ENCODE measurements at regions not wholly inside any gene's neighbourhood (a gene's known extent, or its start where the extent isn't known, plus 50 kb on each side); places are given as distances from the start of the nearest gene placed in this dataset.

DNA sequence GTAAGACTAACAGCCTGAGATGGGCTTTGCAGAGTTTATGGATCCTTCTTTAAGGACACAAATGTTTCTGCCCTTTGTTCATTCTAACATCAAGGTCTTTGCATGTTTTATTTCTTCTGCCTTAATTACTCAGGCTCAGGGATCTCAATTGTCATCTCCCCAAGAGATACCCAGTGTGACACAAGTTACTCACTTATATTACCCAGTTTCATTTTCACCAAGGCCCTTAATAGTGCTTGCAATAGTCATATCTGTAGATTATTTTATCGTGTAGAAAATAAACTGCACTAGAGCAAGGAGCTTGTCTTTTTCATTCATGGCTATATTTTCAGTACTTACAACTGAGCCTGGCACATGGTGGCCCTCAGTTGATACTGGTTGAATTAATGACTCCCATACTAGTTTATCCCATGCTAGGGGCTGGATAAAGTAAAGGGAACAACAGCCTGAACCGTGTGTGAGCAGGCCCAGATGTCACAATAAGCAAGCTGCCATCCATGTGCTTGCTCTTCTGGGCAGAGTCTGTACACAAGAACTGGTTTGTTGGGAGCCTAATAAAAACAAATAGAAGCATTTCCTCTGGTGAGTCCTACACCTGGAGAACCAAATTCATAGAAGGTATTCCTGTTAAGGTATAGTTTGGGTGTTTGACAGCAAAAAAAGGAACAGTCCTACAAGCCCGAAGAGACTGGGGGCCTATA lies 112.5 kb upstream of the CD180 start:
- no peak for TF ChIP-seq EZH2phosphoT487 (IDR thresholded peaks at IDR 0.05; ENCODE audit: borderline replicate concordance, low read length)
- TF ChIP-seq, protein P1, sequence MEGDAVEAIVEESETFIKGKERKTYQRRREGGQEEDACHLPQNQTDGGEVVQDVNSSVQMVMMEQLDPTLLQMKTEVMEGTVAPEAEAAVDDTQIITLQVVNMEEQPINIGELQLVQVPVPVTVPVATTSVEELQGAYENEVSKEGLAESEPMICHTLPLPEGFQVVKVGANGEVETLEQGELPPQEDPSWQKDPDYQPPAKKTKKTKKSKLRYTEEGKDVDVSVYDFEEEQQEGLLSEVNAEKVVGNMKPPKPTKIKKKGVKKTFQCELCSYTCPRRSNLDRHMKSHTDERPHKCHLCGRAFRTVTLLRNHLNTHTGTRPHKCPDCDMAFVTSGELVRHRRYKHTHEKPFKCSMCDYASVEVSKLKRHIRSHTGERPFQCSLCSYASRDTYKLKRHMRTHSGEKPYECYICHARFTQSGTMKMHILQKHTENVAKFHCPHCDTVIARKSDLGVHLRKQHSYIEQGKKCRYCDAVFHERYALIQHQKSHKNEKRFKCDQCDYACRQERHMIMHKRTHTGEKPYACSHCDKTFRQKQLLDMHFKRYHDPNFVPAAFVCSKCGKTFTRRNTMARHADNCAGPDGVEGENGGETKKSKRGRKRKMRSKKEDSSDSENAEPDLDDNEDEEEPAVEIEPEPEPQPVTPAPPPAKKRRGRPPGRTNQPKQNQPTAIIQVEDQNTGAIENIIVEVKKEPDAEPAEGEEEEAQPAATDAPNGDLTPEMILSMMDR (IDR thresholded peaks at IDR 0.05; ENCODE audit: low read depth, low read length, poor library complexity, severe bottlenecking), result no peak

Measured in DOHH2 (cell line).